ENCODE measurements at regions not wholly inside any gene's neighbourhood (a gene's known extent, or its start where the extent isn't known, plus 50 kb on each side); places are given as distances from the start of the nearest gene placed in this dataset.
"Not testable (repeated sequence)": the region's sequence is repeated elsewhere in the genome, so short reads cannot be mapped to it uniquely, and the experiment has no call there.

- not testable (repeated sequence) for H3K4me3 ChIP-seq (ENCODE audit: low read length); H3K9me3 ChIP-seq (replicated peaks; ENCODE audit: low read length); H3K4me2 ChIP-seq (ENCODE audit: low read length); H3K4me1 ChIP-seq (ENCODE audit: control insufficient read depth, insufficient read depth, low read length); H3K27me3 ChIP-seq (ENCODE audit: control insufficient read depth, insufficient read depth, low read length); H3K9ac ChIP-seq (ENCODE audit: low read depth, low read length); H3K36me3 ChIP-seq (ENCODE audit: insufficient read depth, low read length)
Observed at GRCh38 chr15:83335542-83335941, 51.1 kb upstream of the BNC1 start.

GRCh38 chr15:83339396-83339795 lies 54.9 kb upstream of the BNC1 start:
- no peaks in the 10 kb centered on the region for H3K36me3 ChIP-seq (ENCODE audit: insufficient read depth, low read length)
- no peaks in the 10 kb centered on the region for H3K4me1 ChIP-seq (ENCODE audit: control insufficient read depth, insufficient read depth, low read length)
- H3K9ac ChIP-seq (ENCODE audit: low read depth, low read length): no peak overlapping the region
- H3K4me3 ChIP-seq (ENCODE audit: low read length): no peak overlapping the region
- H3K4me2 ChIP-seq (ENCODE audit: low read length): no peak overlapping the region
- H3K9me3 ChIP-seq (replicated peaks; ENCODE audit: low read length): no peaks in the 10 kb centered on the region
- no peaks in the 10 kb centered on the region for H3K27me3 ChIP-seq (ENCODE audit: control insufficient read depth, insufficient read depth, low read length)

DNA sequence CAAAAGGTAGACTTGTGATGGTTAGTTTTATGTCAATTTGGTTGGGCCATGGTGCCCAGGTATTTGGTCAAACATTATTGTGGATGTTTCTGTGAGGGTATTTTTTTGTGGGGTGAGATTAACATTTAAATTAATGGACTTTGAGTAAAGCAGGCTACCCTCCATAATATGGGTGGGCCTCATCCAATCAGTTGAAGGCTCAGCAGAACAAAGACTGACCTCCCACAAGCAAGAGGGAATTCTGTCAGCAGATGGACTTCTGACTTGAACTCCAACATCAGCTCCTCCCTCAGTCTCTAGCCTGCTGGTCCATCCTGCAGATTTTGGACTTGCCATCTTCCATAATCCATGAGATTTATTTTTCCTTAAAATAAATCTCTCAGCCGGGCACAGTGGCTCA lies 55.6 kb upstream of the BNC1 start:
- Histone ChIP-seq H3K4me2 (ENCODE audit: low read length) (no peak overlapping the region), H3K4me1 (ENCODE audit: control insufficient read depth, insufficient read depth, low read length) (no peaks in the 10 kb centered on the region), H3K9ac (ENCODE audit: low read depth, low read length) (no peak overlapping the region), H3K27me3 (ENCODE audit: control insufficient read depth, insufficient read depth, low read length) (no peaks in the 10 kb centered on the region), H3K4me3 (ENCODE audit: low read length) (no peak overlapping the region), H3K36me3 (ENCODE audit: insufficient read depth, low read length) (no peaks in the 10 kb centered on the region), H3K9me3 (replicated peaks; ENCODE audit: low read length) (no peaks in the 10 kb centered on the region)

GRCh38 chr15:83346342-83346741 lies 61.9 kb upstream of the BNC1 start:
- H3K9ac ChIP-seq (ENCODE audit: low read depth, low read length): no peak overlapping the region
- no peaks in the 10 kb centered on the region for H3K4me1 ChIP-seq (ENCODE audit: control insufficient read depth, insufficient read depth, low read length)
- no peaks in the 10 kb centered on the region for H3K36me3 ChIP-seq (ENCODE audit: insufficient read depth, low read length)
- H3K27me3 ChIP-seq (ENCODE audit: control insufficient read depth, insufficient read depth, low read length): peaks cover 11% of the 10 kb centered on the region
- H3K4me3 ChIP-seq (ENCODE audit: low read length): no peak overlapping the region
- no peaks in the 10 kb centered on the region for H3K9me3 ChIP-seq (replicated peaks; ENCODE audit: low read length)
- no peak overlapping the region for H3K4me2 ChIP-seq (ENCODE audit: low read length)

- Histone ChIP-seq H3K36me3 (ENCODE audit: insufficient read depth, low read length) (no peaks in the 10 kb centered on the region), H3K4me1 (ENCODE audit: control insufficient read depth, insufficient read depth, low read length) (no peaks in the 10 kb centered on the region), H3K9me3 (replicated peaks; ENCODE audit: low read length) (no peaks in the 10 kb centered on the region), H3K4me2 (ENCODE audit: low read length) (no peak overlapping the region), H3K9ac (ENCODE audit: low read depth, low read length) (no peak overlapping the region), H3K27me3 (ENCODE audit: control insufficient read depth, insufficient read depth, low read length) (peaks cover 3% of the 10 kb centered on the region), H3K4me3 (ENCODE audit: low read length) (no peak overlapping the region)
Observed at GRCh38 chr15:83352119-83352518, 67.7 kb upstream of the BNC1 start.

DNA sequence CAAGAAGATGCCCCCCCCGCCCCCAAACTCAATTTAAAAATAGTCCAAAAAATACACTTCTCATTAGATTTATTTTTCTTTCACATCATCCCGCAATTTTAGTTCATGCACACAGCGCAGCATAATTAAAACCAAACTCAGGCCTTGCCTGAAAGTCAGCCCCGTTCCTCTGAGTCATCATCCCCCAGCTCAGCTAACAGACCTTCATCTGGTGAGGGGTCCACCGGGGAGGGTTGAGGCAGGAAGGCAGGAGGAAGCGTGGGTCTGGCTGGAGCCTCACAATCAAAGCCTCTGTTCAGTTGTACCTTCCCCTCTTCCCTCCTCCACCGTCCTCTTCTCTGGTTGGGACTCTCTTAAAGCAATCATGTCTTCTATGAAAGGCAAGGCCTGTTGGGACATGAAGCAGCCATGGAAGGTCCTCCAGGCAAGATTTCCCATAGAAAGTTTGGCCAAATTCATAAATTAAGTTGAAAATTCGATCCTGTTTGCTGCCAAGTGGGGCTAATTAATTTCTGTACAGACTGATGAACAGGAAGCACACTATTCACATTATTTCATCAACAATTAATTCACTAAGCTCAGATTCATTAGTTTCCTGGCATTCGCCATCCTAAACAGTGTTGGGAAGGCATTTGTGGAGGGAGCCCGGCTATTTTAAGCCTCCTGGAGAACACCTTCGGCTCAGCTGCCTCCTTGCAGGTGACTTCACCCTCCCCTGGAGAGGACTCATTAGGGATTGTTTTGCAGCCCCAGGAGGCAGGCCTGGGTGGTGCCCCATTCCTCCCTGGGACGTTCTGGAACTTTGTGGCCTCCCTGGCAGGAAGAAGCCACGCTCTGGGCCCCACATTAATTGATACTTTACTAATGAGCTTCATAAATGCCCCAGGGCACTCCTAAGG lies 72.3 kb upstream of the BNC1 start:
- Histone ChIP-seq H3K4me3 (ENCODE audit: low read length) (no peak overlapping the region), H3K27me3 (ENCODE audit: control insufficient read depth, insufficient read depth, low read length) (no peaks in the 10 kb centered on the region)

GRCh38 chr15:83358972-83359564 lies 74.6 kb upstream of the BNC1 start:
- Histone ChIP-seq H3K4me1 (ENCODE audit: control insufficient read depth, insufficient read depth, low read length) (no peaks in the 10 kb centered on the region), H3K36me3 (ENCODE audit: insufficient read depth, low read length) (no peaks in the 10 kb centered on the region), H3K4me2 (ENCODE audit: low read length) (no peak overlapping the region), H3K9ac (ENCODE audit: low read depth, low read length) (no peak overlapping the region), H3K9me3 (replicated peaks; ENCODE audit: low read length) (no peaks in the 10 kb centered on the region), H3K4me3 (ENCODE audit: low read length) (no peak overlapping the region), H3K27me3 (ENCODE audit: control insufficient read depth, insufficient read depth, low read length) (no peaks in the 10 kb centered on the region)

More for the DNA sequence above, 72.3 kb upstream of the BNC1 start:
- Histone ChIP-seq H3K4me2 (ENCODE audit: low read length) (no peak overlapping the region), H3K9ac (ENCODE audit: low read depth, low read length) (no peak overlapping the region), H3K9me3 (replicated peaks; ENCODE audit: low read length) (no peaks in the 10 kb centered on the region), H3K36me3 (ENCODE audit: insufficient read depth, low read length) (no peaks in the 10 kb centered on the region), H3K4me1 (ENCODE audit: control insufficient read depth, insufficient read depth, low read length) (no peaks in the 10 kb centered on the region)

DNA sequence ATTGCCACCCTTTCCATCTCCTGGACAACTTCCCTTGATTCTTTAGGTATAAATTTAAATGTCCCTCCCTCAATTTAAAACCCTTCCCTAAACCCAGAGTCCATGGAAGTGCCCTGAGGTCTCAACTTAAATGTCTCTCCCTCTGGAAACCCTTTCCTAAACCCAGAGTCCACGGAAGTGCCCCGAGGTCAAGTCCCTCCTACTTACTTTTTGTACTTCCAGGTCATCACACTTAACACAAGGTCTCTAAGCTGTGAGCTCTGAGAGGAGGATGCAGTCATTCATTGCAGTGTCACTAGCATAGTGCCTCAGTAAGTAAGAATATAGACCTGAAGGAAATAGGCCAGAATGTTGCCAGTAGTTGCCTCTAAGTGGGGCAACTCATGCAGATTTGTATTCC lies 78.2 kb upstream of the BNC1 start:
- H3K4me3 ChIP-seq (ENCODE audit: low read length): no peak overlapping the region
- peaks cover 5% of the 10 kb centered on the region for H3K4me1 ChIP-seq (ENCODE audit: control insufficient read depth, insufficient read depth, low read length)
- H3K36me3 ChIP-seq (ENCODE audit: insufficient read depth, low read length): no peaks in the 10 kb centered on the region
- no peaks in the 10 kb centered on the region for H3K27me3 ChIP-seq (ENCODE audit: control insufficient read depth, insufficient read depth, low read length)
- H3K9me3 ChIP-seq (replicated peaks; ENCODE audit: low read length): no peaks in the 10 kb centered on the region
- no peak overlapping the region for H3K9ac ChIP-seq (ENCODE audit: low read depth, low read length)
- no peak overlapping the region for H3K4me2 ChIP-seq (ENCODE audit: low read length)

GRCh38 chr15:83364501-83364900 lies 80.0 kb upstream of the BNC1 start:
- H3K36me3 ChIP-seq (ENCODE audit: insufficient read depth, low read length): no peaks in the 10 kb centered on the region
- no peaks in the 10 kb centered on the region for H3K27me3 ChIP-seq (ENCODE audit: control insufficient read depth, insufficient read depth, low read length)

GRCh38 chr15:83365370-83365938 lies 81.0 kb upstream of the BNC1 start:
- Histone ChIP-seq H3K9ac (ENCODE audit: low read depth, low read length) (peak overlapping the region; percentile 77), H3K4me3 (ENCODE audit: low read length) (peak overlapping the region; percentile 71), H3K4me2 (ENCODE audit: low read length) (peak overlapping the region; percentile 83), H3K9me3 (replicated peaks; ENCODE audit: low read length) (no peaks in the 10 kb centered on the region), H3K27me3 (ENCODE audit: control insufficient read depth, insufficient read depth, low read length) (no peaks in the 10 kb centered on the region), H3K36me3 (ENCODE audit: insufficient read depth, low read length) (no peaks in the 10 kb centered on the region), H3K4me1 (ENCODE audit: control insufficient read depth, insufficient read depth, low read length) (peaks cover 5% of the 10 kb centered on the region)

More at GRCh38 chr15:83364501-83364900, 80.0 kb upstream of the BNC1 start:
- Histone ChIP-seq H3K9ac (ENCODE audit: low read depth, low read length) (no peak overlapping the region), H3K9me3 (replicated peaks; ENCODE audit: low read length) (no peaks in the 10 kb centered on the region), H3K4me2 (ENCODE audit: low read length) (peak overlapping the region; percentile 83), H3K4me1 (ENCODE audit: control insufficient read depth, insufficient read depth, low read length) (peaks cover 5% of the 10 kb centered on the region), H3K4me3 (ENCODE audit: low read length) (no peak overlapping the region)

DNA sequence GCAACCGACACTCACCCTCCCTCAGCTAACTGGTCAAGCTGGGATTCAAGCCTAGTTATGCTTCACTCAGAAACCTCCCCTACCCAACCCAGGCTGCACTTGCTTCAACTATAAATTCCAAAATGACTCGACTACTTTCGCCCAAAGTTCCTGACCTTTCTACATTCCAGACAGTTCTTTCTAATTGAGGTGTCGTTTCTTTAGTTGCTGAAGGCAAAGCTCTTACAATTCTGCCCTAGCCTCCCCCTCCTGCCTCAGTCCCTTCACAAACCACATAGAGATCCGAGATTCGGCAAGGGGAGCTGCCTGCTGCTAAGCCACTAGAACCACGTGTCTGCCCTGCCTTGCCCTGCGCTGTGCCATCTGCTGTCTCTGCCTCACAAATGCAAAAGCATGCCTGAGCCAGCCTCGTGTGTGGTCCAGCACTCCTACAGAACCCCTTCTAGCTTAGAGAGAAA lies 74.7 kb upstream of the SH3GL3 start:
- Histone ChIP-seq H3K4me3 (ENCODE audit: low read length) (no peak overlapping the region), H3K9ac (ENCODE audit: low read depth, low read length) (no peak overlapping the region), H3K4me1 (ENCODE audit: control insufficient read depth, insufficient read depth, low read length) (peaks cover 6% of the 10 kb centered on the region), H3K9me3 (replicated peaks; ENCODE audit: low read length) (no peaks in the 10 kb centered on the region), H3K4me2 (ENCODE audit: low read length) (peak overlapping the region; percentile 29), H3K36me3 (ENCODE audit: insufficient read depth, low read length) (no peaks in the 10 kb centered on the region), H3K27me3 (ENCODE audit: control insufficient read depth, insufficient read depth, low read length) (peaks cover 9% of the 10 kb centered on the region)
